Thoracic aorta (tissue), 2 donors: ENCODE measurements at regions not wholly inside any gene's neighbourhood (a gene's known extent, or its start where the extent isn't known, plus 50 kb on each side); places are given as distances from the start of the nearest gene placed in this dataset.

Experiments
- ATAC-seq: fragments of 150-250 bp; one replicate; pipeline ENCODE4 v1.8.0; 2017; ENCODE audit warnings: low read depth; ENCODE audit not compliant: insufficient number of reproducible peaks, low FRiP score
- DNase-seq: peaks from one replicate; pipeline ENCODE4 v3.0.0-alpha.2; 2020; ENCODE audit warnings: low spot score
- H3K27ac ChIP-seq, 2 donors: fragments of 200-600 bp; sonication (generic); 1 replicate in 1 of 2; 2 replicates in 1 of 2; pipeline ENCODE4 v1.5.1; 2016; ENCODE audit warnings: mild to moderate bottlenecking in 2 of 2, moderate library complexity in 2 of 2
- H3K27me3 ChIP-seq: fragments of 200-600 bp; sonication (generic); replicated peaks from 2 replicates; pipeline ENCODE4 v1.6.0; 2016; ENCODE audit warnings: mild to moderate bottlenecking; ENCODE audit not compliant: insufficient read depth
- H3K36me3 ChIP-seq: fragments of 200-600 bp; sonication (generic); one replicate; pipeline ENCODE4 v1.5.1; 2016
- H3K4me1 ChIP-seq, 2 donors: fragments of 200-600 bp; sonication (generic); 1 replicate in 1 of 2; 2 replicates in 1 of 2; pipeline versions ENCODE4 v1.5.1 to v1.6.0; 2016; ENCODE audit warnings: low read depth in 2 of 2, mild to moderate bottlenecking in 1 of 2; ENCODE audit not compliant: control insufficient read depth in 1 of 2
- H3K4me3 ChIP-seq: fragments of 200-600 bp; sonication (generic); 2 replicates; pipeline ENCODE4 v1.5.1; 2016; ENCODE audit warnings: mild to moderate bottlenecking
- H3K9me3 ChIP-seq: fragments of 200-600 bp; sonication (generic); 2 replicates; pipeline ENCODE4 v1.5.1; 2016
- TF ChIP-seq, protein P1 (sequence below): fragments of 200-600 bp; sonication (generic); IDR thresholded peaks from one replicate; pipeline ENCODE4 v1.5.1; 2019; ENCODE audit warnings: antibody characterized with exemption

DNA sequence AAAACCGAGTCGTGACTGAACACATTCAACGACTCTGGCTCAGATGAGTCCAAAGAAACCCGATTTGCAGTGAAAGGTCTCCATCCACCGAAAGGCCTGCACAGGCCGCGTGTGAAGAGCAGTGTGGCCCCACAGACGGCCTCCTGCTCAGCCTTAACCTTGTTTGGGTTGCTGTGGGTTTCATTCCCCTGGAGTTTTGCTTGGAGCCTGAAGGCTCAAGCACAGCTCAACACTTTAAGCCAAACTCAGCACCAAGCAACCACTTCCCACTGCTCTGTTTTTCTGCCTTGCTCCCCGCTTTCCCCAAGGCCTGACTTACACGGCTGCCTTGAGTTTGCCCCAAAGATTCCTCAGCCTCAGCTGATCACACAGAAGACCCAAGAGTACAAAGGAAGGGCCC is 398.2 kb upstream of the NFE2L3 start:
- ATAC-seq (peak; percentile 55), DNase-seq (no peak)
- H3K4me1 ChIP-seq, result peaks cover 3 to 55% of the 10 kb centered on the region in 2 donors
- H3K27me3 ChIP-seq, result no peaks in the 10 kb centered on the region
- no peaks in the 10 kb centered on the region for H3K9me3 ChIP-seq
- peak overlapping the region; percentile 84 to 85 for H3K27ac ChIP-seq
- no peaks in the 10 kb centered on the region for H3K36me3 ChIP-seq
- H3K4me3 ChIP-seq, result no peak overlapping the region
- TF ChIP-seq, protein P1, sequence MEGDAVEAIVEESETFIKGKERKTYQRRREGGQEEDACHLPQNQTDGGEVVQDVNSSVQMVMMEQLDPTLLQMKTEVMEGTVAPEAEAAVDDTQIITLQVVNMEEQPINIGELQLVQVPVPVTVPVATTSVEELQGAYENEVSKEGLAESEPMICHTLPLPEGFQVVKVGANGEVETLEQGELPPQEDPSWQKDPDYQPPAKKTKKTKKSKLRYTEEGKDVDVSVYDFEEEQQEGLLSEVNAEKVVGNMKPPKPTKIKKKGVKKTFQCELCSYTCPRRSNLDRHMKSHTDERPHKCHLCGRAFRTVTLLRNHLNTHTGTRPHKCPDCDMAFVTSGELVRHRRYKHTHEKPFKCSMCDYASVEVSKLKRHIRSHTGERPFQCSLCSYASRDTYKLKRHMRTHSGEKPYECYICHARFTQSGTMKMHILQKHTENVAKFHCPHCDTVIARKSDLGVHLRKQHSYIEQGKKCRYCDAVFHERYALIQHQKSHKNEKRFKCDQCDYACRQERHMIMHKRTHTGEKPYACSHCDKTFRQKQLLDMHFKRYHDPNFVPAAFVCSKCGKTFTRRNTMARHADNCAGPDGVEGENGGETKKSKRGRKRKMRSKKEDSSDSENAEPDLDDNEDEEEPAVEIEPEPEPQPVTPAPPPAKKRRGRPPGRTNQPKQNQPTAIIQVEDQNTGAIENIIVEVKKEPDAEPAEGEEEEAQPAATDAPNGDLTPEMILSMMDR, result no peak

DNA sequence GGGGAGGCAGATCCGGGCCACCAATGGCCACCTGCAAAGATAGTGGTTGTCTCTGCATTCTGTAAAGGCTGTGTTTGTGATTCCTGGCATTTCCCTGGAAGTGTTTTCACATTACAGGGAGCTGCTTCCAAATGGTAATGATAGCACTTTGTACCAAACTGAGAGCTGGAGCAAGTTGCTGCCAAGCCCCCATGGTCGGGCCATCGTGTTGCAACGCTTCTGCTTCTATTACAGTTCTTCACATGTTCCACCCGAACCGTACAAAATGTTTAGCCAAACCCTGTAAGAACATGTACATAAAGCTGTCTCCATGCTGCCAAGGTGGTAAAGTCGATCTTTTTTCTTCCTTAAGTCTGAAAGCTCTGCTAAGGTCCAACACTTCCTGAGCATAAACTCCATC is 397.7 kb upstream of the NFE2L3 start:
- TF ChIP-seq, protein P1, result no peak
- DNase-seq (no peak), ATAC-seq (no peak)
- Histone ChIP-seq H3K4me3 (no peak overlapping the region), H3K9me3 (no peaks in the 10 kb centered on the region), H3K36me3 (no peaks in the 10 kb centered on the region), H3K27me3 (no peaks in the 10 kb centered on the region), H3K4me1 (peaks cover 3 to 59% of the 10 kb centered on the region in 2 donors), H3K27ac (peak overlapping the region; percentile 84 to 85)

DNA sequence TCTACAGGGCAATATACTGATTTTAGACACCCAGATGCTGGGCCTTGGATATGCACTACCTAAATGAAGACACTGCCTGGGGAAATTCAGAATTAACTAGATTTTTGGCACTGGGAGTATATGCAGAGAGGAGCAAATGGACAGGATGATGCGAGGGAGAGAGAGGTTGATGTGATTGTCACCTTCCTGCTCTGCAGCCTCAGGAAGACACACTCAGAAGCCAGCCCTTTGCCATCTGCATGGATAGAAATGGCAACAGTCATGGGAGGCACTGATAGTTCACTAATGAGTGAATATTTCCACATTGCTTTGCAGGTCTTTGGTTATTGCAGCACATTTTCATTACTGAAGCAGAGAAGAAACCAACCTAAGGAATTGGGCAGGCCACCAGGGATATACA is 397.2 kb upstream of the NFE2L3 start:
- H3K27me3 ChIP-seq, result no peaks in the 10 kb centered on the region
- H3K36me3 ChIP-seq, result no peaks in the 10 kb centered on the region
- TF ChIP-seq, protein P1, result no peak
- no peaks in the 10 kb centered on the region for H3K9me3 ChIP-seq
- no peak overlapping the region for H3K4me3 ChIP-seq
- no peak for DNase-seq
- peak overlapping the region; percentile 84 to 85 for H3K27ac ChIP-seq
- ATAC-seq, result no peak
- peaks cover 7 to 63% of the 10 kb centered on the region in 2 donors for H3K4me1 ChIP-seq

DNA sequence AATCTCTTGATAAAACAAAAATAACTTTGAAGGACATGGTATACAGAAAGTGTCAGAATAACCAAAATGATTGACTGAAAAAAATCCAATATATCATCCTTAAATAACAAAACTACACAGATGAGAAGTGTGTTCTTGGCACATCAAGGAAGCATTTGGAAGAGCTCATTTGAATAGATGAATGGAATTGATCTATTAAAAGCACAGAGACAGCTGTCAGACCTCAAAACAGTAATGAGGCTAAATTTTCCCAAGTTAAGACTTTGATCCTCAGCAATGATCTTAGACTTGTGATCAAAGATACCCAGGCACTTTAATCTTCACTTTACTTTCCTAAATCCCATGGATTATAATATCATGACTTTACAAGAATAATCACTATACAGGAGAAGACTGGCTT is 395.4 kb upstream of the NFE2L3 start:
- Histone ChIP-seq H3K27ac (no peak overlapping the region), H3K4me3 (no peak overlapping the region), H3K27me3 (no peaks in the 10 kb centered on the region), H3K4me1 (peaks cover 7 to 55% of the 10 kb centered on the region in 2 donors), H3K36me3 (no peaks in the 10 kb centered on the region), H3K9me3 (no peaks in the 10 kb centered on the region)
- ATAC-seq (no peak), DNase-seq (no peak)
- TF ChIP-seq, protein P1, result no peak

DNA sequence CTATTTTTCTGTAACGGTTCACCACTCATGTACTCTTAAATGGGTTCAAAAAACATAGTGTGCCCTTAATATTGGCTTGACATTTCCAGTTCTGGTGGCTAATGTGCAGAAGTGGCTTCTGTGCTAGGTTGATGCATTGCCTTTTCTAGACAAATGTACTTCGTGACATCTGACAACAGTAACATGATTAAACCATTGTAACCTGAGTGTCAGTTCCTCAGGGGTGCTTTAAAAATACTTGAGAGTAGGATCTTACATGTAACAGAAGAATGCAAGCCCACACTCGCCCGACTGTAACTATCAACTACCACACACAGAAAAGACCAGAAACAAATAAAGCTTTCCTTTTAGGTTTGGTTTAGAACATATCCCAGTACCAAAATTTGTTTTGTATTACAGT is 393.4 kb upstream of the NFE2L3 start:
- Histone ChIP-seq H3K27ac (peak overlapping the region in 1 of 2 donors; percentile 36), H3K9me3 (no peaks in the 10 kb centered on the region), H3K4me1 (peaks cover 5 to 37% of the 10 kb centered on the region in 2 donors), H3K36me3 (no peaks in the 10 kb centered on the region), H3K4me3 (no peak overlapping the region), H3K27me3 (no peaks in the 10 kb centered on the region)
- DNase-seq (no peak), ATAC-seq (no peak)
- TF ChIP-seq, protein P1, result no peak
